PC-3 (cell line): ENCODE measurements at regions not wholly inside any gene's neighbourhood (a gene's known extent, or its start where the extent isn't known, plus 50 kb on each side); places are given as distances from the start of the nearest gene placed in this dataset.

Experiments
- ATAC-seq: fragments of 200-7000 bp; cut with Tn5 transposase; 2 replicates; pipeline ENCODE4 v1.9.1; 2020; ENCODE audit warnings: mild to moderate bottlenecking, moderate library complexity
- BruUV-seq: library from RNA; stranded (reverse); fragments of 400-500 nt; replicated peaks from 2 replicates; lab custom pipeline; 2021; lab: Mats Ljungman, UMichigan
- CTCF ChIA-PET: fragments of 300-600 bp; sonication (Branson Sonifier 250); formaldehyde crosslinking; loops from one replicate; lab custom pipeline; 2022; ENCODE audit warnings: antibody characterized with exemption; lab: Charles Lee
- POLR2A ChIA-PET: fragments of 300-600 bp; sonication (Branson Sonifier 250); formaldehyde crosslinking; loops from one replicate; lab custom pipeline; 2022; ENCODE audit warnings: antibody characterized with exemption; ENCODE audit not compliant: unreplicated experiment; lab: Charles Lee
- DNase-seq: peaks from one replicate; pipeline ENCODE4 v3.0.0-alpha.2; 2015
- H2AFZ ChIP-seq: fragments of 300-600 bp; sonication (generic); 2 replicates; pipeline ENCODE4 v1.6.0; 2016; ENCODE audit warnings: antibody characterized with exemption, low read length
- H3F3A ChIP-seq: fragments of 300-600 bp; sonication (generic); one replicate; pipeline ENCODE4 v1.6.0; 2017; ENCODE audit warnings: antibody characterized with exemption, low read length, control low read depth, mild to moderate bottlenecking; ENCODE audit not compliant: unreplicated experiment
- H3K27ac ChIP-seq: fragments of 300-600 bp; sonication (generic); 2 replicates; pipeline ENCODE4 v1.5.1; 2016; ENCODE audit warnings: mild to moderate bottlenecking, low read length
- H3K27me3 ChIP-seq: fragments of 300-600 bp; sonication (generic); 2 replicates; pipeline ENCODE4 v1.6.1; 2016; ENCODE audit warnings: low read length, mixed read lengths
- H3K36me3 ChIP-seq: fragments of 300-600 bp; sonication (generic); 2 replicates; pipeline ENCODE4 v1.6.1; 2016; ENCODE audit warnings: low read depth, mixed run types, low read length, mixed read lengths
- H3K4me1 ChIP-seq: fragments of 300-600 bp; sonication (generic); 2 replicates; pipeline ENCODE4 v1.5.1; 2016; ENCODE audit warnings: low read length; ENCODE audit not compliant: insufficient read depth
- H3K4me2 ChIP-seq: fragments of 300-600 bp; sonication (generic); 2 replicates; pipeline ENCODE4 v1.6.0; 2016; ENCODE audit warnings: low read length
- H3K4me3 ChIP-seq: fragments of 300-600 bp; sonication (generic); 2 replicates; pipeline ENCODE4 v1.5.1; 2016; ENCODE audit warnings: mild to moderate bottlenecking, low read length, mixed read lengths
- H3K79me2 ChIP-seq: fragments of 300-600 bp; sonication (generic); 2 replicates; pipeline ENCODE4 v1.6.1; 2017; ENCODE audit warnings: low read length, mixed read lengths
- H3K9ac ChIP-seq: fragments of 300-600 bp; sonication (generic); 2 replicates; pipeline ENCODE4 v1.6.0; 2016; ENCODE audit warnings: mild to moderate bottlenecking, low read length
- H3K9me2 ChIP-seq: fragments of 300-600 bp; sonication (generic); replicated peaks from 2 replicates; pipeline ENCODE4 v1.6.1; 2016; ENCODE audit warnings: mixed run types, low read length, mixed read lengths
- H3K9me3 ChIP-seq: fragments of 300-600 bp; sonication (generic); 2 replicates; pipeline ENCODE4 v1.6.1; 2016; ENCODE audit warnings: low read length, mixed read lengths
- H4K20me1 ChIP-seq: fragments of 300-600 bp; sonication (generic); 2 replicates; pipeline ENCODE4 v1.6.1; 2016; ENCODE audit warnings: low read length, mixed read lengths
- EZH2 ChIP-seq: fragments of 300-600 bp; sonication (generic); IDR thresholded peaks from one replicate; pipeline ENCODE4 v1.6.1; 2017; ENCODE audit warnings: antibody characterized with exemption, mild to moderate bottlenecking, low read length; ENCODE audit not compliant: unreplicated experiment
- EZH2phosphoT487 ChIP-seq: fragments of 300-600 bp; sonication (generic); IDR thresholded peaks from 2 replicates; pipeline ENCODE4 v1.6.1; 2018; ENCODE audit warnings: mild to moderate bottlenecking, antibody characterized with exemption, low read length, borderline replicate concordance
- intact Hi-C: fragments of 100-400 bp; cut with micrococcal nuclease; formaldehyde crosslinking; loops from 2 replicates; pipeline ENCODE4 v1.9.0; 2023
- TF ChIP-seq, protein P1 (sequence below): fragments of 300-600 bp; sonication (generic); conservative IDR thresholded peaks from 2 replicates; pipeline ENCODE4 v1.5.1; 2017; ENCODE audit warnings: antibody characterized with exemption, low read depth, mild to moderate bottlenecking, low read length

- DNase-seq (peak; percentile 11), ATAC-seq (no peak)
- no peak overlapping the region for H2AFZ ChIP-seq
- no peaks in the 10 kb centered on the region for H3K79me2 ChIP-seq
- no peaks in the 10 kb centered on the region for H3K9me2 ChIP-seq
- H3K4me1 ChIP-seq: no peaks in the 10 kb centered on the region
- H3K36me3 ChIP-seq: no peaks in the 10 kb centered on the region
- no TSS peak for BruUV-seq
- no peak overlapping the region for H3K4me3 ChIP-seq
- intact Hi-C loops: loop anchor here (5.0 kb wide), 1 partner anchor 280 kb away; the partner anchor contains the start of gene ZNF462
- H3K9ac ChIP-seq: no peak overlapping the region
- CTCF ChIA-PET: no interaction called here
- no peaks in the 10 kb centered on the region for H3K9me3 ChIP-seq
- no peak overlapping the region for H3K27ac ChIP-seq
- POLR2A ChIA-PET: no interaction called here
- no peaks in the 10 kb centered on the region for H3F3A ChIP-seq
- H4K20me1 ChIP-seq: no peaks in the 10 kb centered on the region
- H3K27me3 ChIP-seq: no peaks in the 10 kb centered on the region
- TF ChIP-seq, protein P1, sequence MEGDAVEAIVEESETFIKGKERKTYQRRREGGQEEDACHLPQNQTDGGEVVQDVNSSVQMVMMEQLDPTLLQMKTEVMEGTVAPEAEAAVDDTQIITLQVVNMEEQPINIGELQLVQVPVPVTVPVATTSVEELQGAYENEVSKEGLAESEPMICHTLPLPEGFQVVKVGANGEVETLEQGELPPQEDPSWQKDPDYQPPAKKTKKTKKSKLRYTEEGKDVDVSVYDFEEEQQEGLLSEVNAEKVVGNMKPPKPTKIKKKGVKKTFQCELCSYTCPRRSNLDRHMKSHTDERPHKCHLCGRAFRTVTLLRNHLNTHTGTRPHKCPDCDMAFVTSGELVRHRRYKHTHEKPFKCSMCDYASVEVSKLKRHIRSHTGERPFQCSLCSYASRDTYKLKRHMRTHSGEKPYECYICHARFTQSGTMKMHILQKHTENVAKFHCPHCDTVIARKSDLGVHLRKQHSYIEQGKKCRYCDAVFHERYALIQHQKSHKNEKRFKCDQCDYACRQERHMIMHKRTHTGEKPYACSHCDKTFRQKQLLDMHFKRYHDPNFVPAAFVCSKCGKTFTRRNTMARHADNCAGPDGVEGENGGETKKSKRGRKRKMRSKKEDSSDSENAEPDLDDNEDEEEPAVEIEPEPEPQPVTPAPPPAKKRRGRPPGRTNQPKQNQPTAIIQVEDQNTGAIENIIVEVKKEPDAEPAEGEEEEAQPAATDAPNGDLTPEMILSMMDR: peak; percentile 38; the same call in 1 of the 2 replicates
- TF ChIP-seq EZH2: no peak
- H3K4me2 ChIP-seq: no peak overlapping the region
These were observed 141.1 kb upstream of the RAD23B start for GRCh38 chr9:107141967-107142366.

GRCh38 chr9:107142430-107142829, 140.6 kb upstream of the RAD23B start:
- Histone ChIP-seq H3K4me2 (no peak overlapping the region), H3K4me3 (no peak overlapping the region), H3K9ac (no peak overlapping the region), H3K27me3 (no peaks in the 10 kb centered on the region), H3K79me2 (no peaks in the 10 kb centered on the region), H2AFZ (no peak overlapping the region), H3K36me3 (no peaks in the 10 kb centered on the region), H3K9me3 (no peaks in the 10 kb centered on the region), H3K9me2 (no peaks in the 10 kb centered on the region), H4K20me1 (no peaks in the 10 kb centered on the region), H3F3A (no peaks in the 10 kb centered on the region), H3K27ac (no peak overlapping the region), H3K4me1 (no peaks in the 10 kb centered on the region)
- DNase-seq: no peak
- no peak for TF ChIP-seq EZH2phosphoT487
- no peak for TF ChIP-seq EZH2
- TF ChIP-seq, protein P1: no peak
- POLR2A ChIA-PET: no interaction called here
- intact Hi-C loops: loop anchor here (5.0 kb wide), 1 partner anchor 280 kb away; the partner anchor contains the start of gene ZNF462
- BruUV-seq: no TSS peak
- no peak for ATAC-seq
- CTCF ChIA-PET: no interaction called here

DNA sequence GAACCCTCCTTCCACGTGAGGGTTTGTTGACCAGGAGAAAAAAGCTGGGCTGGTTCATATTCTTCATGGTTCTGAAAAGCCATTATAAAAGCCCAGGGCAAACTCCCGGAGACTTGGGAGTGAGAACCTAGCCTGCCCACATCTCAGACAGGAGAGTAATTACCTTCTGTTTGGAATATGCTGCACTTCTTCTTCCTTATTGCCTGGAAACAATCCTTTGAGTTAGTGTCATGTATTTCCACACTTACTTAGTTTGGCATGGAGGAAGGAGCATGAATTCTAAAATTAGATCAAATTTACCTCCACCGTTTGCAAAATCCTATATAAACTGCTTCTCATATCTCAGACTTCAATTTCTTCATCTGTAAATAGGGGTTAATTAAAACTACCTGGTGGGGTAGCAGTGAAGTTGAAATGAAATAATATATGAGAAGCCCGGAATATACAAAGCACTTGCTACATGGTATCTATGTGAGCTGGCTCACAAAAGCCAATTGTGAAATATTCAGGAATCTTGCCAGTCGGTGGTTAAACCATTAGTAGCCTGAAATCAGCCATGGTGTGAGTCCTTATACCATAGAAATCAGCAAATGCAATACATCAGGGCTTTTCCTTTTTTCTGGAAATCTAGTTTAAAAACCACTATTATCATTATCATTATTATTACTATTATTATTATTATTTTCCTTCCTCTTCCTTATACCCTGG, 140.0 kb upstream of the RAD23B start:
- Histone ChIP-seq H3K4me2 (no peak overlapping the region), H3K4me1 (no peaks in the 10 kb centered on the region), H2AFZ (no peak overlapping the region), H4K20me1 (no peaks in the 10 kb centered on the region), H3K9ac (no peak overlapping the region), H3K79me2 (no peaks in the 10 kb centered on the region), H3F3A (no peaks in the 10 kb centered on the region), H3K4me3 (no peak overlapping the region), H3K9me3 (no peaks in the 10 kb centered on the region), H3K36me3 (no peaks in the 10 kb centered on the region), H3K9me2 (no peaks in the 10 kb centered on the region), H3K27me3 (no peaks in the 10 kb centered on the region), H3K27ac (no peak overlapping the region)
- DNase-seq: no peak
- intact Hi-C loops: loop anchor here (5.0 kb wide), 1 partner anchor 281 kb away; the partner anchor contains the start of gene ZNF462
- ATAC-seq: no peak
- BruUV-seq: no TSS peak
- no peak for TF ChIP-seq EZH2
- no peak for TF ChIP-seq EZH2phosphoT487
- POLR2A ChIA-PET: no interaction called here
- CTCF ChIA-PET: no interaction called here
